Stimulated activated CD8-positive, alpha-beta memory T cell treated with anti-CD3 and anti-CD28 coated beads, Interleukin-15, amount 100 ng/mL, for 1 hour (primary cell): ENCODE measurements at regions not wholly inside any gene's neighbourhood (a gene's known extent, or its start where the extent isn't known, plus 50 kb on each side); places are given as distances from the start of the nearest gene placed in this dataset.
"Not testable (repeated sequence)": the region's sequence is repeated elsewhere in the genome, so short reads cannot be mapped to it uniquely, and the experiment has no call there.

ENCODE experiments used
- DNase-seq: peaks from one replicate; pipeline ENCODE4 v3.0.0-alpha.2; 2020; ENCODE audit warnings: low read depth

DNA sequence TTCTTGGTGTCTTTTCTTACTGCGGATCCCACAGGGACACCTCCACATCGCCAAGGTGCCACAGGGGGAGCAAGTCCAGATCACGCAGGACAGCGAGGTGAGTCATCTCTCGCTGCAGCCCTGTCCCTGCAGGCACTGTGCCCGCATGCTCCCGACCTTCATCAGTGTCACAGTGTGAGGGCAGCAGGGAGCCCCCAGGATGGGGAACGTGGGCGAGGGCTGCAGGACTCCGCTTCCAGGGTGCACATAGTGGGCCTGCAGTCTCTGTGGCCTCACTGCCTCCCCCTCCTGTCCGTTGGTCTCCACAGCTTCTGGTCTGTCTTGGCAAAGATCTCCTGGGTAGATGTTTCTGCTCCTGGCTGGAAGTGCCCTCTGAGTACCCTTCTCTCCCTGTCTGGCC, 78.0 kb downstream of the NPIPB11 start:
- not testable (repeated sequence) for DNase-seq

DNA sequence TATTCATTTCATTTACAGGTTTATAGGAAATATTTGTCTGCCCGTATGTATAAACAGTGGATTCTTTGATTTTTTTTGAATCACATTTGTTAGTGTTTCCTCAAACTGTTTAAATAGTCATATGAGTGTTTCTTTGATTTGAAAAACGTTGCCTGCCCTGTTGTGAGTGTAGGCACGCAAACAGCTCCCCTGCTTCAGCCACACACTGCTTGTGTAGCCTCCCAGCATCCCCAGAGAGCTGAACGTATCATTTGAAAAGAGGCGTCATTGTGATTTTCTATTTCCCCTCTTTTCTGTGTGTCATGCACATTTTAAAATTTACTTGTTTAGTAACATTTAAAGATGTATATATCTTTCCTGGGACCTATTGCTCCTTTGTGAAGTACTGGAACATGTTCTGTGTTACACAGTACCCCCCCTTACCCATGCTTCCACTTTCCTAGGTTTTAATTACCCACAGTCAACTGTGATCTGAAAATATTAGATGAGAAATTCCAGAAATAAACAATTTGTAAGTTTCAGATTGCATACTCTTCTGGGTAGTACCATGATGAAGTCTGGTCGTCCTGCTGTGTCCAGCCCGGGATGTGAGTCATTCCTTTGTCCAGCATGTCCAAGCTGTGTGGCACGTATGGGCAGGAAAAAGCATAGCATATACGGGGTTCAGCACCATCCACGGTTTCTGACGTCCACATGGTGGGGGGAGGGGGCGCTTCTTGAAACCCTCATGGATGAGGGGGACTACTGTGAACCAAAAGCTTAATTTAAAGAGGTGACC, 78.7 kb downstream of the NPIPB11 start:
- not testable (repeated sequence) for DNase-seq

DNA sequence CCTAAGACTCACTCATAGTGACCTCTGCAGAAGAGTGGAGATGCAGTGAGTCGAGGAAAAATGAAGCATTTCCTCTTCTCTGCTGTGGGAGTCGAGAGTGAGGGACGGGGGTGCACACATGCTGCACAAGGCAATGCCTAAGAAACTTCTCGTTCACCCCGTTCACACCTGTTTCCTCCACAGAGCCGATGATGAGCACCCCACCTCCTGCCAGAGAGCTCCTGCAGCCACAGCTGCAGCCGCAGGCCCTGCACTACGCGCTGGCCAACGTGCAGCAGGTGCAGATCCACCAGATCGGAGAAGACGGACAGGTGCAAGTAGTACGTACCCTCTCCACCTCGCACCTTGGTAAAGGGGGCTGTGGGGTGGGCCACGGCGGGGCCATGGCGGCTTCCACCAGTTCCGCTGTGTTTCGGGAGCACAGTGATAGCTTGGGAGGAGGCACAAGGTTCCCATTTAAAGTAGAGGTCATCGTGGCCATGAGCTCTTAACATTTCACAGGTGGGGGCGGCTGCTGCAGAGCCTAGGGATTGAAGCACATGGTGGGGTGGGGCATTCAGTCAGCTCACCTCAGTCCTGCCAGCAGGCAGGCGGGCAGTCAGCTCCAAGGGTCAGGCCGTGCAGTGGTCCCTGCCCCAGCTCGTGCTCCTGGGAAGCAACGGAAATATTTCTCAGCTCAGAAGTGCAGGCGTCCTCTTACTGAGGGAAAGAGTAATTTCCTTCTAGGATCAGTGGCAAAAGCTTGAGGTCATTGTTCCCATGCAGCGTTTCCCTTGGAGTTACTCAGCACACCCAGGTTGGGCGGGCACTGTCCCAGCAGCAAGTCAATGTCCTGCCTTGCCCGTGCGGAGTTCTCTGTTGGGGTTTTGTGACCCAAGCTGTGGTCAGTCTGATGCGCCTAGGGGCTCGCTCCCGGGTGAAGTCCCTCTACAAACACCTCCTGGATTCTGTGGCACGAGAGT, 80.1 kb downstream of the NPIPB11 start:
- not testable (repeated sequence) for DNase-seq

DNA sequence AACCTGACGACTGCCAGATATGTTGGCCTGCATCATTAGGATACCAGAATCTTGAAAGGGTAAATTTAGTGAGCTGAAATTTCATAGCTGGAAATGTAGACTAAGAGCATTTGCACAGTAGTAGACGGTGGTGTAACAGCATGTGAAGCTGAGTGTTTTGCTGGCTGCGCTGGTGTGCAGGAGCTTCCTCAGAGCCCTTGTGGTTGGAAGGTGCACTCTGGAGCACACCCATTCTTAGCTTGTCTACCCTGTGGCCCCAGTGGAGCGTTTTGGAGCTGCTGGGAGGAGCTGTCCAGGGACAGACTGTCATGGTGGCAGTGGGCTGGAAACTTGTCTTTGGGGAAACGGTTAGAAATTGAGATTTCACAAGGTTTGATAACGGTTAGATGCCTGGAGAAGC, 82.8 kb downstream of the NPIPB11 start:
- DNase-seq, result not testable (repeated sequence)

DNA sequence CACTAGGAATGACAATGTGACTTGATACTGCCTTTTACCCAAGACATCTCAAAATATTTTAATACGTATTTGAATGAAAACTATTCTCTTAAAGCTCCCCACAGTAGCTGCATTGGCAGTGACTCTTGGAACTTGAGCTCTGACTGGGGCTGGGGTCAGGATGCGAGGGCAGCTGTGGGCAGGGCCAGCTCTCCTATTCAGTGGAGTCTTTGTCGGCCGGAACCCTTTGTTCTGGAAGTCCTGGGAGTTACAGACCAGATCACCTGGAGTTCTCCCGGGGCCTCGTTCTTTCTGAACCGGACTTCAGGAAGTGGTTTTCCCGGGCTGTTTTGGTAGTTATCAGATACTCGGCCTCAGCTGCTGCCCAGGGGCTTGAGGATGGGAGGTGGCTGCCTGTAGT, 84.9 kb downstream of the NPIPB11 start:
- no peak for DNase-seq

DNA sequence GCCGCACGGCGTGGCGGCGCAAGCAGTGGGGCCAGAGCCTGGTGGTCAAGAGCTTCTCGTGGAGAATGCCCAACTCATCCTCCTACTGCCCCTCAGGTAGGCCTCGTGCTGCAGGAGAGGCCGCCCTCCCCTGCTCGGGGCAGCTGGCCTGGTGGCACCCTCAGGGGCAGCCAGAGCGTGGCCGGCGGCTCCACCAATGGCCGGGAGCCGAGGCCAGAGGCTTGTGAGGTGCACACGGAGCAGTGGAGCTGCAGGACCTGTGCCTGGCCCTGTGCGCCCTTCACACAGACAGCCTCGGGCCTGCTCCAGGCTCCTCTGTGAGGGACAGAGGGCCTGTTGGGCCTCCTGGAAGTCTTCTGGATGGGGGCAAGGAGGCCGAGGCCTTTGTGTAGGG, 85.5 kb downstream of the NPIPB11 start:
- DNase-seq, result no peak

DNA sequence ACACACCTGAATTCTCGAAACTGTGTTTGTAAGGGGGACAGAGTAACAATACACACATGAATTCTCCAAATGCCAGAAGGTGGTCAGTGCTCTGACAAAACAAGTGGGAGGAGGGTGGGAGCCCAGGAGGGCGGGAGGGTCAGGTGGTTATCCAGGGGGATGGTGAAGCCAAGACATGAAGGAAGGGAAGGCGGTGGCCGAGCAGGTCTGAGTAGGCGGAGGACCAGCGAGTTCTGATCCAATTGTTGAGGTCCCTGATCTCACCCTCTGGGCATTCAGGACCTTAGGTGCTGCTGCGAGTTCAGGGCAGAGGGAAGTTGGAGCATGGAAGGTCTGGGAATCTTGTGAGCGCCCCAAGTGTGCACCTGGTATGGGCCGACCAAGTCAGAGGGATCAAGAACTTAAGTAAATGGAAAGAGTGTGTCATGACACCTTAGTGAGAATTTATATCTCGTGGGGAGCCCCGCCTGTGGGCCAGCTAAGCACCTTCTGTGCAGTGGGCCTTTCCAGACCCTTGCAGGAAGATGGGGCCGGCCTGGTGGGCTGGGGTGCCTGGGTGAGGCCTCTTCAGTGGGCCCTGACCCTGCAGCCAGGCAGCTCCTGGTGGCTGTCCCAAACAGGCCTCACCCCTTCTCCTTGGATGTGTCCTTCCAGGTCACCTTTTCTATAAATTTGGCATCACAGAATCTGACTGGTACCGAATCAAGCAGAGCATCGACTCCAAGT, 86.1 kb downstream of the NPIPB11 start:
- DNase-seq, result no peak

DNA sequence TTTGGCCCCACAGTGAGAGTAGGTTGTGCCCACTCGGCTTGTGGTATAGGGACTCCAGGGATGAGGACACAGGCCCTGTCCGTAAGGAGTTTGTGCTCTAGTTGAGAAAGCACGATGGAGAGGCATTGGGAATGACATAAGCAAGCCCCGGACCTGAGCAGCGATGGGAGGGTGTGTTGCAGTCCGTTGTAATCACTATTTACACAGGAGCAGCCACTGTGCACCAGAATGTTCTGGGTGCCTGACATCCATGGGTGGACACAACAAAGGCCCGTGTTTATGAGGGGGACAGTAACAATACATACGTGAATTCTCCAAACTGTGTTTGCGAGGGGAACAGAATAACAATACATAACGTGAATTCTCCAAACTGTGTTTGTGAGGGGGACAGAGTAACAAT, 86.8 kb downstream of the NPIPB11 start:
- no peak for DNase-seq

DNA sequence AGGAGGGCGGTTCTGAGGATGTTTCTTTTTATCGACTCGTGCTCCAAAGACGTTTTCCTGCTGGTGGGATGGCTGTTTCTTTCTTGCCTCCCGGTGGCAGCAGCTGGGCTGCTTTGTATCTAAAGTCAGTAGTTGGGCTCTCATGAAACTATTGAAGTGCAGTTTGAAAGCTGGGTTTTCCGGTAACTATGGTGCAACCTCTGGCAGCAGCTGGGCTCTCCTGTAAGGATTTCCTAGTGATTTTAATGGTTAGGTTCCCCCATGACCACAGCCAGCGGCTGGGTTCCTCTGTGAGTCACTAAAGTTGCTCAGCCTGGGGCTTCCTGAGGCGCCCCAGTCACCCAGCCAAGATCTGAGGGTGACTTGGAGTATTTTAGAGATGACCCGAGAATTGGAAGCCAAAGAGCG, 87.9 kb downstream of the NPIPB11 start:
- DNase-seq, result not testable (repeated sequence)

DNA sequence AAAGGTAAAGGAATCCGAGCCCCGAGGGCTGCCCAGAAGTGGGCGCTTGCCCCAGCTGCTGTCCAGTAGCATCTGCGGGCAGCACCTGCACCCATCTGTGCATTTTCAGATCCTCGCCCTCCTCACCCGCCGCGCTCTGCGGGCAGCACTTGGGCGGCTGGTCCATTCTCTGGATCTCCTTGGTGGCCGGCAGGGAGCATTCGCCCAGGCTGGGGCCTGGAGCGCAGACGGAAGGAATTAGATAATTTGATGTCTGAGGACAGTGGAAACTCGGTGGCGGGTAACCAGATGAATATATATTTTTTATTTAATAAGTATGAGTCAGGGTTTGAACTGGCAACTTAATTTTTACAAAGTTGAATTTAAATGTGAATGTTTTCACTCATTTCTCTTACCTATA, 88.5 kb downstream of the NPIPB11 start:
- no peak for DNase-seq

DNA sequence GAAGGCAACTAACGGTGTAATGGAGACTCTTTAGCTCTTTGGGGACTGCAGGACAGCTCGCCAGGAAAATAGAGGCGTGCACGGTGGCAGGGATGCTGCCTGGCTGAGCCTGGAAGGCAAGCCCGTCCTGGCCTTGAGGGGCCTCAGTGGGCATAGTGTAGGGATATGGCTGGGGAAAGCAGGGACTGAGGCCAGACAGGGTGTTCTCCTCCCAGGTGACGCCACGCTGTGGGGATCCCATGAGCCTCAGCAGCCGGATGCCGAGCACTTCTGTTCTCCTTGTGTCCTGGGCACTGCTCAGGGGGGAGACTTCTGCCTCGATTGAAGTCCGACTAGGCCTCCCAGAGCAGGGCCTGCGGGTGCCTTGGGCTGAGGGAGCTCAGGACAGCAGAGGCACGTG, 89.2 kb downstream of the NPIPB11 start:
- DNase-seq, result no peak

DNA sequence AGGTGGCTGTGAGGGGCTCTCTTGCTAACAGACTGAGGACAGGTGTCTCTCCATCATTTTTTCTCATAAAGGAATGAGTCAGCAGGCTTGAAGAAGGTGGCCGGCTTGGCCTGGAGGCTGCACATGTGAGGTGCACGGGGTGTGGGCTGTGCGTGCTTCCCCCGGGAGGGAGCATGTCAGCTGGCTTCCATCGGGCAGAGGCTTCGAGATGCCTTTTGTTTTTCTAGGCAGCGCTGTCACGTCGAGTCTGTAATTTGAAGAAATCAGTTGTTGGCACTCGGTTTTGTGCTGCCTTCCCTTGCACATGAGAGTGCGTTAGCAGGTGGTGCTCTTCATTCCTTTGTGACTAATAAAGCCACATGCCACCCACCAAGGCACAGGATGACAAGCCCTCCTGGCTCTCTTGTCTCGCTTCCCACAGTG, 89.7 kb downstream of the NPIPB11 start:
- no peak for DNase-seq

DNA sequence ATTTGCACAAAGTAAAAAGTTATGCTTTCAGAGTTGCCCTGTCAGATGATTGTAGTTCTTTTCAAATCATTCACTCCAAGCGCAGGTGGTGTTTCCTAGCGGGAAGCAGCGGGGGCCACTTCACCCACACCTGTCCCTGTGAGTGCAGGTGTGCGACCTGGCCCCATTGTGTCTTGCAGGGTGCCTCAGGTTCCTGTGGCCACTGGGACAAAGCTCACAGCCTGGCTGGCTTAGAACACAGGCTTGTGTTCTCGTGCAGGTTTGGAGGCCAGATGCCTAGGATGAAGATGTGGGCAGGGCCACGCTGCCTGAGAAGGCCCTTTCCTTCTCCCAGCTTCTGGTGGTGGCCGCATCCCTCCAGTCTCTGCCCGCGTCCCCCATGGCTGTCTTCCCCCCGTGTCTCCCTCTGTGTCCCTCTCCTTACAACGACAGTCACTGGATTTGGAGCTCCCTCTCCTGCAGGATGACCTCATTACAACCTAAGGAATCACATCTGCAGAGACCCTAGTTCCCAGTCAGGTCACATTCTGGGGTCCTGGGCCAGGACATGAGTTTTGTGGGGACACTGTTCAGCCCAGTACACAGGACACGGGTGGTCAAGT, 90.5 kb downstream of the NPIPB11 start:
- no peak for DNase-seq

DNA sequence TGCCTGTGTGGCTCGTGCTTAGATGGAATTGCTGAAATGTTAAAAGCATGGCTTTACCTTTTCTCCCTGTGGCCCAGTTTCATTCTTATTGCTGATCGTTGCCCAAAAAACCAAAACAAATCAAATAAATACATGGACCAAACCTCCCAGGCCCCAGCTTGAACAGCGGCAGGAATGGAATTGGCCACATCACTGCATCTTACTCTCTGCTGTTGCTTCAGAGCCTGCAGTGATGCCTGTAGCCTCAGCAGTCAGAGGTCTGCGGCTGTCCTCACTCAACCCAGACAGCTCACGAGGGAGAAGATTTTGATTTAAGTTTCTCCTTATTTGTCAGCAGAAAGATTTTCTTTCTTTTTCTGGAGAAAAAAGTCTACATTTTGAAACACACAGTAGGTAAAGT, 91.5 kb downstream of the NPIPB11 start:
- no peak for DNase-seq

DNA sequence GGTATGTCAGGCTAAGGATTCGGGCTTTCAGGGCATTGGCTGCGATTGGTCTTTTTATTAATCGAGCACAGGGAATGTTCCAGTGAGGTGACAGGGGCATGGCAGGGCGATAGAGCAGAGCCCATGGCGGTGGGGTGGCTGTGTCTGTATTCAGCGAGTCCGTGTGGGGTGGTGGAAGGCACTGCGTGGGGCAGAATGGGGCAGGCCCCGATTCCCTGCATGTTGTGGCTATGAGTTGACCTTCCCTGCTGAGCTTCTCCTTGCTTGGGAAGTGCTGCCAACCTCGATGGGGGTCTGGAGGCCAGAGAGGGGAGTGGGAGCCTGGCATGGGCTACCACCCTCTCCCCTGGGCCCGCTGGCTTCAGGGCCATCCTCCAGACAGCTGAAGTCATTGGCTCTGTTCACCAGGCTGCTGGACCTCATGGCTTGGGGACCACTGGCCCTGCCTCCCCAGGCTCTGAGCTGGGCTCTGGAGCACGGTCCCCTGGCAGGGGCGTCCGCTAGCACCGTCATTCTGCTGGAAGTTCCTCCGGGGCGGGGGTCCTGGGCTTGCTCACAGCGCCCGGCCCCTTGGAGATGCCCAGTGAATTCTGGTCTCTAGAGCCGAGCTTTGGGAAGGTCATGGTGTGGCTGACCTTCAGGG, 92.1 kb downstream of the NPIPB11 start:
- DNase-seq, result no peak

DNA sequence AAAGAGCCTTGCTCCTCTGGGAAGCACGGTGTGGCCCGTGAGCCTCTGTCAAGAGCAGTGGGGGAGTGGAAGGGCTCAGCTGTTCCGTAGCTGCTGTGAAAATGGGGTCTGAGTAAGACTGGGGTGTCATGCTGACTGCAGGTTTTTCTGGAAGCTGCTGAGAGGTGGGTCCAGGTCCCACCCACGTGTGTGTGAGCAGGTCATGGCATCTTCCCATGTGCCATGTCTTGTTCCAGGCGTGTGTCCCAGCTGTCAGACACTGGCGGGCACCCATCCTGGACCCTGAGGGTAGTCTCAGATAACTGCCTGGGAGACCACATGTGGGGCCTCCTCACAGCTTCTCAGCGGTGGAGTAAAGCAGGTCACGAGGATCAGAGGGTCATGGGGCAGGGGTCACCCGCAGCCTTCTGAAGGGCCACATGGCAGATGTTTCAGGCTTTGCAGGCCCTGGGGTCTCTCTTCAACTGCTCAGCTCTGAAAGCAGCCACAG, 92.9 kb downstream of the NPIPB11 start:
- no peak for DNase-seq

DNA sequence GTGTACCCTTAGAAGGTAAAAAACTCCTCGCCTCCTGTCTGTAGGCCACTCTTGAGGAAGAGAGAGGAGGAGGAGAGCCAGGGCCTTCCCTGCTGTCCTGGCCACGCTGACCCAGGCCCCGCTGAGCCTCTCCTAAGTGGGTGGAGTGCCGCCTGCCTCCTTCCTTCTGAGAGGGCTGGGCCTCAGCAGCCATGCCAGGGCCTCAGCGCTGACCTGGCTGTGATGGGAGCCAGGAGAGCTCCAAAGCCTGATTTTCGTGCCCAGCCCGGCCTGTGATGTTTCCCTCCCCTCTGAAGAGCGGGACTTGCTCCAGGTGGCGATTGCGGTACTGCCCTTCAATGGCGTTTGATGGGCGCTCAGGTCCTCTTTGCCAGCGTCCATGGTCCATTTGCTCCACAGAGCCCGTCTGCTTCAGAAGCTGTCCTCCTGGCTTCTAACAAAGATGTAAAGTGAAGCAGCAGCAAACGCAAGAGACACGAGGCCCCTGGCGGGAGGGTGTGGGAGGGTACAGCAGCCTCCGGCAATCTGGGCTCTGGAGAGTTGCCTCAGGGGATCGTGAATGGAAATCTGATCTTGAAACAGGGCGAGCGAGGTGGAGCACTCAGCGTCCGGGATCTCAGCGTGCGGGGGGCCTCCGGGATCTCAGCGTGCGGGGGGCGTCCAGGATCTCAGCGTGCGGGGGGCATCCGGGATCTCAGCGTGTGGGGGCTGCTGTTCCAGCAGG, 93.5 kb downstream of the NPIPB11 start:
- DNase-seq, result no peak

DNA sequence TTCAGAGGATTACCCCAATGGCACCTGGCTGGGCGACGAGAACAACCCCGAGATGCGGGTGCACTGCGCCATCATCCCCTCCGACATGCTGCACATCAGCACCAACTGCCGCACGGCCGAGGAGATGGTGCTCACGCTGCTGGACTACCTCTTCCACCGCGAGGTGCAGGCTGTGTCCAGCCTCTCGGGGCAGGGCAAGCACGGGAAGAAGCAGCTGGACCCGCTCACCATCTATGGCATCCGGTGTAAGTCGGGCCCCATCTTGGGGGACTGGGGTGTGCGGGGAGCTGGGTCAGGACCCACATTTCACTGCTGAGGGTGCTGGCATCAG, 94.2 kb downstream of the NPIPB11 start:
- not testable (repeated sequence) for DNase-seq

DNA sequence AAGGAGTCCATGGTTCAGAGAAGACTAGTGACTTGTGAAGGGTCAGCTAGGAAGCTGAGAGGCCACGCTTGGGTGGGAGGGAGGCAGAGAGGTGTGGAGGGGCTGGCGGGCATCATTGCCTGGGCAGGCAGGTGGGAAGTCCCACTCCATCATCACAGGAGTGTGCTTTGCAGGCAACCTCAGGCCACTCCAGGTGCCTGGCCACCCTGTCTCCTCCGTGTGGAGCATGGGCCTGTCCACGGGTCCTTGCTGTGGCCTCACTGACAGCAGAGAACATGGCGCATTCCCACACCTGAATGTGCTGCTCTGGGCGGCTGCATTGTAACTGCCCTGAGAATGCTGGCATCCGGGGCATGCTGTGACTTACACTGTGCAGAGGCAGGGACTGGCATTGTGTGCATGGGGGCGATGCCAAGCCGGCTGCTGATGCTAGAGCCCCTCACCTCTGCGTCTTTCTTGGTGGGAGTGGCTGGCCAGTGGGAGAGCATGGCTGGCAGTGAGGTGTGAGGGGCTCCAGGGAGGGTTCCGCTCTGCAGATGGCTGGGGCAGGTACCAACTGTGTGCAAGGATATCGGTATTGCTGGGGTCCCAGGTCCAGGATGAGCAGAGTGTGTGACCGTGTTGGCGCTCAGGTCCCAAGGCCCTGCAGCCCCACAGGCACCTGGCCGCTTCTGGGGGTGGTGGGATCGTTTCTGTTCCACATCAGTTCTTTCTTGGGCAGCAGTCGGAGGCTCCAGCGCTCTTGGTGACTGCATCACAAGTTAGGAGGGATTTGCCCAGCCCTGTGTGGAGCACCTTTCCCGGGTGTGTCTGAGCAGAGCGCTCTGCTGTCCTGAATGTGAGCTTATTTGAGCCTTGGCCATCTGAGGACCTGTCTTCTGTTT, 94.8 kb downstream of the NPIPB11 start:
- no peak for DNase-seq

DNA sequence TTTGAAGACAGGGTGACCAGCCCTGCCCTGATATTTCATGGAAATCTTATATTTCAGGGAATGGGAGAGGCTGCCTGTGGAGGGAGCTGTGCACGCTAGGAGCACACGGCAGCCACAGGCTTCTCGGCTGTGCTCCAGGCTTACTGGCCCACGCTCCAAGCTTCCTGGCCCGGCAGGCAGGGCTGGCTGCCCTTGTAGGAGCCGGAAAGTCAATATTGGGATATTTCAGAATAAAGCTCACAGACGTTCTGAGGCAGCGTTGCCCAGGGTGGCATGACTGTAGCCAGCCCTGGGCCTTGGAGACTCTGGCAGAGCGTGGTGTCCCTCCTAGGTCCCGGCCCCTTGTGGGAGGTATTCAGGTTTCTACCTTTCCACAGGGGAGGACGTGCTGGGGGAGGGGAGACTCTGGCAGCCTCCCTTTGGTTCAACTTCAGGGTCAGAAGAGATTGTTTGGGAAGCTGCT, 95.6 kb downstream of the NPIPB11 start:
- no peak for DNase-seq
